ENCODE measurements at regions not wholly inside any gene's neighbourhood (a gene's known extent, or its start where the extent isn't known, plus 50 kb on each side); places are given as distances from the start of the nearest gene placed in this dataset.

- Histone ChIP-seq H3K27ac (ENCODE audit: low read depth in 1 of 2, low read length in 1 of 2) (no peak overlapping the region), H3K9ac (ENCODE audit: insufficient read depth in 1 of 2, low read length in 2 of 2) (no peak overlapping the region), H3K9me3 (ENCODE audit: control insufficient read depth in 4 of 4, insufficient read depth in 3 of 4, low read length in 3 of 4) (no peaks in the 10 kb centered on the region), H3K36me3 (ENCODE audit: control insufficient read depth in 4 of 4, insufficient read depth in 4 of 4, low read length in 4 of 4) (no peaks in the 10 kb centered on the region), H3K27me3 (ENCODE audit: control insufficient read depth in 3 of 3, insufficient read depth in 3 of 3, low read length in 2 of 3) (no peaks in the 10 kb centered on the region), H3K4me3 (no peak overlapping the region), H3K4me1 (ENCODE audit: control insufficient read depth in 5 of 5, insufficient read depth in 5 of 5, low read length in 5 of 5) (no peaks in the 10 kb centered on the region)
- no peak for DNase-seq
- no peak for TF ChIP-seq CTCF (IDR thresholded peaks at IDR 0.05; ENCODE audit: control extremely low read depth, extremely low read depth)
- no peak for ATAC-seq (ENCODE audit: insufficient read depth, low FRiP score)
- WGBS, 2 donors = 85 to 90% methylated on average over 2 of the region's 2 CpGs
Observed at GRCh38 chr4:134309715-134310114, 108.1 kb upstream of the PABPC4L start.

GRCh38 chr4:134308910-134309309, 107.3 kb upstream of the PABPC4L start:
- H3K9me3 ChIP-seq (ENCODE audit: control insufficient read depth in 4 of 4, insufficient read depth in 3 of 4, low read length in 3 of 4) = no peaks in the 10 kb centered on the region
- no peak for TF ChIP-seq CTCF (IDR thresholded peaks at IDR 0.05; ENCODE audit: control extremely low read depth, extremely low read depth)
- no peak overlapping the region for H3K27ac ChIP-seq (ENCODE audit: low read depth in 1 of 2, low read length in 1 of 2)
- H3K36me3 ChIP-seq (ENCODE audit: control insufficient read depth in 4 of 4, insufficient read depth in 4 of 4, low read length in 4 of 4) = no peaks in the 10 kb centered on the region
- no peaks in the 10 kb centered on the region for H3K27me3 ChIP-seq (ENCODE audit: control insufficient read depth in 3 of 3, insufficient read depth in 3 of 3, low read length in 2 of 3)
- ATAC-seq (ENCODE audit: insufficient read depth, low FRiP score) (no peak), DNase-seq (peak in 2 of 3 donors; percentile 3 to 5)
- no peak overlapping the region for H3K4me3 ChIP-seq
- no peak overlapping the region for H3K9ac ChIP-seq (ENCODE audit: insufficient read depth in 1 of 2, low read length in 2 of 2)
- no peaks in the 10 kb centered on the region for H3K4me1 ChIP-seq (ENCODE audit: control insufficient read depth in 5 of 5, insufficient read depth in 5 of 5, low read length in 5 of 5)

GRCh38 chr4:134298313-134298712, 96.7 kb upstream of the PABPC4L start:
- TF ChIP-seq CTCF (IDR thresholded peaks at IDR 0.05; ENCODE audit: control extremely low read depth, extremely low read depth) = no peak
- ATAC-seq (ENCODE audit: insufficient read depth, low FRiP score) (no peak), DNase-seq (no peak)
- H3K4me1 ChIP-seq (ENCODE audit: control insufficient read depth in 5 of 5, insufficient read depth in 5 of 5, low read length in 5 of 5) = no peaks in the 10 kb centered on the region
- no peak overlapping the region for H3K27ac ChIP-seq (ENCODE audit: low read depth in 1 of 2, low read length in 1 of 2)
- no peaks in the 10 kb centered on the region for H3K9me3 ChIP-seq (ENCODE audit: control insufficient read depth in 4 of 4, insufficient read depth in 3 of 4, low read length in 3 of 4)
- H3K36me3 ChIP-seq (ENCODE audit: control insufficient read depth in 4 of 4, insufficient read depth in 4 of 4, low read length in 4 of 4) = no peaks in the 10 kb centered on the region
- no peak overlapping the region for H3K9ac ChIP-seq (ENCODE audit: insufficient read depth in 1 of 2, low read length in 2 of 2)
- no peaks in the 10 kb centered on the region for H3K27me3 ChIP-seq (ENCODE audit: control insufficient read depth in 3 of 3, insufficient read depth in 3 of 3, low read length in 2 of 3)
- no peak overlapping the region for H3K4me3 ChIP-seq

GRCh38 chr4:134297765-134298164, 96.2 kb upstream of the PABPC4L start:
- no peaks in the 10 kb centered on the region for H3K9me3 ChIP-seq (ENCODE audit: control insufficient read depth in 4 of 4, insufficient read depth in 3 of 4, low read length in 3 of 4)
- DNase-seq (peak in 1 of 3 donors; percentile 38), ATAC-seq (ENCODE audit: insufficient read depth, low FRiP score) (no peak)
- no peaks in the 10 kb centered on the region for H3K36me3 ChIP-seq (ENCODE audit: control insufficient read depth in 4 of 4, insufficient read depth in 4 of 4, low read length in 4 of 4)
- no peak overlapping the region for H3K27ac ChIP-seq (ENCODE audit: low read depth in 1 of 2, low read length in 1 of 2)
- H3K27me3 ChIP-seq (ENCODE audit: control insufficient read depth in 3 of 3, insufficient read depth in 3 of 3, low read length in 2 of 3) = no peaks in the 10 kb centered on the region
- H3K4me1 ChIP-seq (ENCODE audit: control insufficient read depth in 5 of 5, insufficient read depth in 5 of 5, low read length in 5 of 5) = no peaks in the 10 kb centered on the region
- no peak overlapping the region for H3K9ac ChIP-seq (ENCODE audit: insufficient read depth in 1 of 2, low read length in 2 of 2)
- TF ChIP-seq CTCF (IDR thresholded peaks at IDR 0.05; ENCODE audit: control extremely low read depth, extremely low read depth) = no peak
- H3K4me3 ChIP-seq = no peak overlapping the region
